IMR-90 (cell line): ENCODE measurements at regions not wholly inside any gene's neighbourhood (a gene's known extent, or its start where the extent isn't known, plus 50 kb on each side); places are given as distances from the start of the nearest gene placed in this dataset.

Source experiments
- ATAC-seq: fragments of 200-7000 bp; cut with Tn5 transposase; 2 replicates; pipeline ENCODE4 v1.9.1; 2020; ENCODE audit warnings: low read depth, mild to moderate bottlenecking, moderate library complexity
- BruUV-seq: library from RNA; stranded (reverse); fragments of 400-500 nt; replicated peaks from 2 replicates; lab custom pipeline; 2021; lab: Mats Ljungman, UMichigan
- CTCF ChIA-PET: fragments of 300-600 bp; formaldehyde crosslinking; extraction: SDS; loops from one replicate; lab custom pipeline; 2021; ENCODE audit warnings: antibody characterized with exemption; lab: Yijun Ruan, JAX
- POLR2A ChIA-PET: fragments of 300-600 bp; sonication (Branson Sonifier 250); formaldehyde crosslinking; loops from one replicate; lab custom pipeline; 2022; ENCODE audit warnings: antibody characterized with exemption; ENCODE audit not compliant: unreplicated experiment; lab: Charles Lee
- DNase-seq: peaks from one replicate; pipeline ENCODE4 v3.0.0; 2013
- H2AFZ ChIP-seq: replicated peaks from 2 replicates; pipeline ENCODE3; 2013; ENCODE audit warnings: low read length, mild to moderate bottlenecking; ENCODE audit not compliant: poor library complexity
- H2AK5ac ChIP-seq: 2 replicates; pipeline ENCODE4 v1.6.1; 2013; ENCODE audit warnings: low read depth, low read length, inconsistent platforms
- H2AK9ac ChIP-seq: replicated peaks from 2 replicates; pipeline ENCODE3; 2013; ENCODE audit warnings: mild to moderate bottlenecking, low read depth, low read length, moderate library complexity; ENCODE audit not compliant: poor library complexity
- H2BK120ac ChIP-seq: 2 replicates; pipeline ENCODE4 v1.6.1; 2013; ENCODE audit warnings: low read depth, low read length, inconsistent platforms
- H2BK15ac ChIP-seq: 3 replicates; pipeline ENCODE4 v1.6.1; 2013; ENCODE audit warnings: low read depth, low read length, inconsistent platforms
- H2BK20ac ChIP-seq: 2 replicates; pipeline ENCODE4 v1.6.1; 2013; ENCODE audit warnings: low read depth, mild to moderate bottlenecking, inconsistent platforms, low read length, moderate library complexity
- H2BK5ac ChIP-seq: 2 replicates; pipeline ENCODE4 v1.6.1; 2013; ENCODE audit warnings: mild to moderate bottlenecking, low read depth, low read length, inconsistent platforms; ENCODE audit not compliant: poor library complexity, severe bottlenecking
- H3K14ac ChIP-seq: replicated peaks from 2 replicates; pipeline ENCODE4 v1.6.1; 2013; ENCODE audit warnings: low read depth, low read length, inconsistent platforms
- H3K18ac ChIP-seq: 2 replicates; pipeline ENCODE4 v1.6.1; 2013; ENCODE audit warnings: low read depth, low read length, control low read depth
- H3K23ac ChIP-seq: 2 replicates; pipeline ENCODE4 v1.6.1; 2013; ENCODE audit warnings: low read depth, low read length, inconsistent platforms
- H3K27ac ChIP-seq: 2 replicates; pipeline ENCODE4 v1.5.1; 2013; ENCODE audit warnings: mild to moderate bottlenecking, control low read depth, low read length; ENCODE audit not compliant: insufficient read depth
- H3K27me3 ChIP-seq: 2 replicates; pipeline ENCODE4 v1.6.1; 2013; ENCODE audit warnings: low read length; ENCODE audit not compliant: control insufficient read depth, insufficient read depth
- H3K36me3 ChIP-seq: 2 replicates; pipeline ENCODE4 v1.6.1; 2013; ENCODE audit warnings: low read length, mixed read lengths; ENCODE audit not compliant: control insufficient read depth, insufficient read depth
- H3K4ac ChIP-seq: 2 replicates; pipeline ENCODE4 v1.6.1; 2013; ENCODE audit warnings: low read depth, low read length, inconsistent platforms
- H3K4me1 ChIP-seq: 2 replicates; pipeline ENCODE4 v1.6.1; 2013; ENCODE audit warnings: low read length, mixed read lengths; ENCODE audit not compliant: control insufficient read depth, insufficient read depth
- H3K4me2 ChIP-seq: 2 replicates; pipeline ENCODE4 v1.6.1; 2013; ENCODE audit warnings: low read depth, mild to moderate bottlenecking, control low read depth, low read length, moderate library complexity
- H3K4me3 ChIP-seq: 2 replicates; pipeline ENCODE4 v1.5.1; 2013; ENCODE audit warnings: low read depth, mild to moderate bottlenecking, control low read depth, low read length, moderate library complexity; ENCODE audit not compliant: insufficient read depth
- H3K56ac ChIP-seq: 2 replicates; pipeline ENCODE4 v1.6.1; 2013; ENCODE audit warnings: low read length, inconsistent platforms; ENCODE audit not compliant: insufficient read depth; ENCODE audit errors: extremely low read depth
- H3K79me1 ChIP-seq, 2 experiments: 2 replicates each; pipeline ENCODE4 v1.6.1; 2013; ENCODE audit warnings: low read length in 2 of 2, inconsistent platforms in 1 of 2, low read depth in 1 of 2
- H3K9ac ChIP-seq: 2 replicates; pipeline ENCODE4 v1.6.1; 2013; ENCODE audit warnings: low read depth, low read length, control low read depth
- H3K9me1 ChIP-seq: 2 replicates; pipeline ENCODE4 v1.6.1; 2013; ENCODE audit warnings: low read length, inconsistent platforms; ENCODE audit not compliant: insufficient read depth
- H3K9me3 ChIP-seq: 2 replicates; pipeline ENCODE4 v1.6.1; 2013; ENCODE audit warnings: low read length; ENCODE audit not compliant: control insufficient read depth, insufficient read depth
- H4K20me1 ChIP-seq: 2 replicates; pipeline ENCODE4 v1.6.1; 2013; ENCODE audit warnings: low read length, inconsistent platforms; ENCODE audit not compliant: insufficient read depth
- H4K5ac ChIP-seq: 2 replicates; pipeline ENCODE4 v1.6.1; 2013; ENCODE audit warnings: mild to moderate bottlenecking, low read depth, low read length, control low read depth
- H4K8ac ChIP-seq, 2 experiments: 2 replicates each; pipeline ENCODE4 v1.6.1; 2013; ENCODE audit warnings: low read depth in 2 of 2, low read length in 2 of 2, control low read depth in 1 of 2, inconsistent platforms in 1 of 2
- H4K91ac ChIP-seq: 2 replicates; pipeline ENCODE4 v1.6.1; 2013; ENCODE audit warnings: low read depth, low read length, inconsistent platforms; ENCODE audit not compliant: insufficient read depth
- BHLHE40 ChIP-seq: fragments of 150-350 bp; IDR thresholded peaks from 2 replicates; pipeline ENCODE4 v1.6.1; 2016; ENCODE audit warnings: mild to moderate bottlenecking, low read depth, low read length
- CEBPB ChIP-seq: IDR thresholded peaks from 2 replicates; pipeline ENCODE4 v1.6.1; 2012; ENCODE audit warnings: low read depth, low read length, improper control_type of control experiment
- CHD1 ChIP-seq: IDR thresholded peaks from 2 replicates; pipeline ENCODE4 v1.6.1; 2012; ENCODE audit warnings: low read depth, low read length, improper control_type of control experiment
- CTCF ChIP-seq: conservative IDR thresholded peaks from 2 replicates; pipeline ENCODE4 v1.5.1; 2012; ENCODE audit warnings: mild to moderate bottlenecking, low read depth, low read length, improper control_type of control experiment
- ELK1 ChIP-seq: fragments of 150-350 bp; IDR thresholded peaks from 2 replicates; pipeline ENCODE4 v1.6.1; 2016; ENCODE audit warnings: low read depth, mild to moderate bottlenecking, low read length, moderate library complexity, borderline replicate concordance
- MAFK ChIP-seq: IDR thresholded peaks from 2 replicates; pipeline ENCODE4 v1.6.1; 2012; ENCODE audit warnings: low read depth, low read length, improper control_type of control experiment
- MAZ ChIP-seq: IDR thresholded peaks from 2 replicates; pipeline ENCODE4 v1.6.1; 2012; ENCODE audit warnings: low read depth, mild to moderate bottlenecking, low read length, improper control_type of control experiment, moderate library complexity, borderline replicate concordance
- MXI1 ChIP-seq: IDR thresholded peaks from 2 replicates; pipeline ENCODE4 v1.6.1; 2012; ENCODE audit warnings: low read depth, mild to moderate bottlenecking, low read length, moderate library complexity, borderline replicate concordance
- NFE2L2 ChIP-seq: fragments of 150-350 bp; IDR thresholded peaks from 2 replicates; pipeline ENCODE4 v1.6.1; 2016; ENCODE audit warnings: low read depth, mild to moderate bottlenecking, low read length
- POLR2A ChIP-seq: IDR thresholded peaks from 2 replicates; pipeline ENCODE4 v1.6.1; 2012; ENCODE audit warnings: mild to moderate bottlenecking, low read depth, low read length
- RAD21 ChIP-seq: IDR thresholded peaks from 2 replicates; pipeline ENCODE4 v1.6.1; 2012; ENCODE audit warnings: low read length, improper control_type of control experiment
- RCOR1 ChIP-seq: IDR thresholded peaks from 2 replicates; pipeline ENCODE4 v1.6.1; 2012; ENCODE audit warnings: mild to moderate bottlenecking, low read length, improper control_type of control experiment; ENCODE audit not compliant: insufficient replicate concordance
- RFX5 ChIP-seq: IDR thresholded peaks from 2 replicates; pipeline ENCODE4 v1.8.0; 2012; ENCODE audit warnings: low read depth, mild to moderate bottlenecking, low read length, moderate library complexity
- SMC3 ChIP-seq: fragments of 150-350 bp; IDR thresholded peaks from 2 replicates; pipeline ENCODE4 v1.6.1; 2016; ENCODE audit warnings: low read depth, mild to moderate bottlenecking, antibody characterized with exemption, low read length, moderate library complexity
- USF2 ChIP-seq: fragments of 150-350 bp; IDR thresholded peaks from 2 replicates; pipeline ENCODE4 v1.6.1; 2017; ENCODE audit warnings: mild to moderate bottlenecking, antibody characterized with exemption, low read length, low read depth
- WGBS, 2 experiments: methylation state at CpG; one replicate each; pipeline versions ENCODE4 v1.1.5 to v1.1.7; 2013; ENCODE audit warnings: missing lambda C conversion rate in 2 of 2; ENCODE audit not compliant: insufficient read length in 1 of 2; ENCODE audit errors: extremely low coverage in 2 of 2; 5-methylcytosine and 5-hydroxymethylcytosine counted together
- dilution Hi-C: fragments of 300-500 bp; cut with HindIII; formaldehyde crosslinking; loops from one replicate; pipeline ENCODE4 v1.14.3; 2018; ENCODE audit warnings: low sequenced_read_pairs; ENCODE audit not compliant: unreplicated experiment
- in situ Hi-C: fragments of 300-500 bp; cut with MboI; formaldehyde crosslinking; loops from 3 replicates; pipeline ENCODE4 v1.14.3; 2019; ENCODE audit warnings: low sequenced_read_pairs, inconsistent platforms, mixed read lengths
- intact Hi-C: fragments of 100-400 bp; cut with micrococcal nuclease; formaldehyde crosslinking; loops from 2 replicates; pipeline ENCODE4 v1.10.0; 2022

- Histone ChIP-seq H3K9me3 (no peaks in the 10 kb centered on the region), H3K4me1 (no peaks in the 10 kb centered on the region), H3K27me3 (no peaks in the 10 kb centered on the region; the same call in 1 of the 2 replicates), H3K9ac (no peak overlapping the region), H3K9me1 (no peaks in the 10 kb centered on the region), H4K20me1 (no peaks in the 10 kb centered on the region), H3K27ac (no peak overlapping the region), H3K4me2 (no peak overlapping the region), H4K91ac (no peak overlapping the region), H4K8ac (no peak overlapping the region), H3K79me1 (no peaks in the 10 kb centered on the region), H2BK20ac (no peak overlapping the region), H2AK9ac (no peak overlapping the region), H2AK5ac (no peak overlapping the region), H3K4me3 (no peak overlapping the region), H3K36me3 (no peaks in the 10 kb centered on the region), H2BK5ac (no peak overlapping the region), H3K18ac (no peak overlapping the region), H2BK120ac (no peak overlapping the region), H3K14ac (no peak overlapping the region), H3K23ac (no peak overlapping the region), H2AFZ (no peak overlapping the region), H3K4ac (no peak overlapping the region), H3K56ac (no peak overlapping the region), H4K5ac (no peak overlapping the region), H2BK15ac (no peak overlapping the region)
- intact Hi-C loops: no loop called here
- TF ChIP-seq SMC3 (no peak), ELK1 (no peak), BHLHE40 (no peak), CEBPB (no peak), POLR2A (no peak), CTCF (no peak), MAZ (no peak), USF2 (no peak), RFX5 (no peak), RCOR1 (no peak), NFE2L2 (no peak), MAFK (no peak), MXI1 (no peak), CHD1 (no peak), RAD21 (no peak)
- ChIA-PET CTCF (no interaction called here), POLR2A (no interaction called here)
- in situ Hi-C loops: no loop called here
- ATAC-seq (no peak), DNase-seq (no peak)
- no TSS peak for BruUV-seq
- dilution Hi-C loops: no loop called here
- no CpG with 5 or more reads among the region's 5 CpGs for WGBS, 2 experiments
Observed at GRCh38 chr14:101673873-101674272, 87.6 kb upstream of the PPP2R5C start.
